Dermis blood vessel endothelial cell (primary cell): ENCODE measurements at regions not wholly inside any gene's neighbourhood (a gene's known extent, or its start where the extent isn't known, plus 50 kb on each side); places are given as distances from the start of the nearest gene placed in this dataset.
"Not testable (repeated sequence)": the region's sequence is repeated elsewhere in the genome, so short reads cannot be mapped to it uniquely, and the experiment has no call there.

ENCODE experiments used
- DNase-seq: peaks from one replicate; pipeline ENCODE4 v3.0.0; 2010

- no peak for DNase-seq
Measured at GRCh38 chr14:28138341-28138740, 628.2 kb upstream of the FOXG1 start.

- DNase-seq = no peak
Measured at GRCh38 chr14:28141662-28142061, 624.9 kb upstream of the FOXG1 start.

GRCh38 chr14:28142400-28143015 is 624.1 kb upstream of the FOXG1 start:
- no peak for DNase-seq

GRCh38 chr14:28143316-28143715 is 623.3 kb upstream of the FOXG1 start:
- no peak for DNase-seq

GRCh38 chr14:28151926-28152325 is 614.7 kb upstream of the FOXG1 start:
- DNase-seq = no peak

GRCh38 chr14:28152453-28153044 is 614.0 kb upstream of the FOXG1 start:
- DNase-seq = no peak

GRCh38 chr14:28157289-28157869 is 609.2 kb upstream of the FOXG1 start:
- no peak for DNase-seq

GRCh38 chr14:28157887-28158791 is 608.4 kb upstream of the FOXG1 start:
- no peak for DNase-seq

- no peak for DNase-seq
Measured at GRCh38 chr14:28161040-28161439, 605.5 kb upstream of the FOXG1 start.

GRCh38 chr14:28163233-28163632 is 603.4 kb upstream of the FOXG1 start:
- no peak for DNase-seq

- no peak for DNase-seq
Measured at GRCh38 chr14:28163897-28164296, 602.7 kb upstream of the FOXG1 start.

- not testable (repeated sequence) for DNase-seq
Measured at GRCh38 chr14:28187902-28188830, 578.4 kb upstream of the FOXG1 start.

GRCh38 chr14:28196878-28197277 is 569.7 kb upstream of the FOXG1 start:
- no peak for DNase-seq

GRCh38 chr14:28220391-28220790 is 546.2 kb upstream of the FOXG1 start:
- no peak for DNase-seq

- DNase-seq = no peak
Measured at GRCh38 chr14:28240909-28241308, 525.7 kb upstream of the FOXG1 start.

GRCh38 chr14:28242895-28243294 is 523.7 kb upstream of the FOXG1 start:
- no peak for DNase-seq

GRCh38 chr14:28243600-28243999 is 523.0 kb upstream of the FOXG1 start:
- no peak for DNase-seq

GRCh38 chr14:28245216-28245615 is 521.4 kb upstream of the FOXG1 start:
- DNase-seq = no peak

- DNase-seq = no peak
Measured at GRCh38 chr14:28247491-28247890, 519.1 kb upstream of the FOXG1 start.

- not testable (repeated sequence) for DNase-seq
Measured at GRCh38 chr14:28252124-28252523, 514.5 kb upstream of the FOXG1 start.

- no peak for DNase-seq
Measured at GRCh38 chr14:28254768-28255167, 511.8 kb upstream of the FOXG1 start.

GRCh38 chr14:28264306-28264705 is 502.3 kb upstream of the FOXG1 start:
- DNase-seq = no peak
